ENCODE measurements at regions not wholly inside any gene's neighbourhood (a gene's known extent, or its start where the extent isn't known, plus 50 kb on each side); places are given as distances from the start of the nearest gene placed in this dataset.
A peak's percentile ranks its signal among the peaks of the same experiment; 100 is the strongest.

GRCh38 chr3:64414043-64414442, 188.8 kb upstream of the PRICKLE2 start:
- no peaks in the 10 kb centered on the region for H3K9me3 ChIP-seq (ENCODE audit: control insufficient read depth, insufficient read depth, low read length)
- DNase-seq (ENCODE audit: low read depth, low spot score), result no peak
- H3K27ac ChIP-seq (ENCODE audit: low read length), result no peak overlapping the region
- 100% methylated on average over 2 of the region's 7 CpGs for WGBS (ENCODE audit: insufficient coverage, insufficient read length)
- H3K27me3 ChIP-seq (ENCODE audit: control insufficient read depth, insufficient read depth, low read length), result no peaks in the 10 kb centered on the region
- no peaks in the 10 kb centered on the region for H3K4me1 ChIP-seq (ENCODE audit: control insufficient read depth, insufficient read depth, low read length)
- no peak overlapping the region for H3K4me3 ChIP-seq (ENCODE audit: low read length)
- H3K36me3 ChIP-seq (ENCODE audit: control insufficient read depth, insufficient read depth, low read length), result no peaks in the 10 kb centered on the region

- H3K4me1 ChIP-seq (ENCODE audit: control insufficient read depth, insufficient read depth, low read length), result no peaks in the 10 kb centered on the region
- no peaks in the 10 kb centered on the region for H3K9me3 ChIP-seq (ENCODE audit: control insufficient read depth, insufficient read depth, low read length)
- no CpG with 5 or more reads among the region's 4 CpGs for WGBS (ENCODE audit: insufficient coverage, insufficient read length)
- DNase-seq (ENCODE audit: low read depth, low spot score), result no peak
- no peak overlapping the region for H3K27ac ChIP-seq (ENCODE audit: low read length)
- H3K4me3 ChIP-seq (ENCODE audit: low read length), result no peak overlapping the region
- no peaks in the 10 kb centered on the region for H3K27me3 ChIP-seq (ENCODE audit: control insufficient read depth, insufficient read depth, low read length)
- H3K36me3 ChIP-seq (ENCODE audit: control insufficient read depth, insufficient read depth, low read length), result no peaks in the 10 kb centered on the region
These were observed 185.8 kb upstream of the PRICKLE2 start for GRCh38 chr3:64411101-64411500.

- Histone ChIP-seq H3K27me3 (ENCODE audit: control insufficient read depth, insufficient read depth, low read length) (no peaks in the 10 kb centered on the region), H3K4me3 (ENCODE audit: low read length) (no peak overlapping the region), H3K27ac (ENCODE audit: low read length) (no peak overlapping the region), H3K9me3 (ENCODE audit: control insufficient read depth, insufficient read depth, low read length) (no peaks in the 10 kb centered on the region), H3K36me3 (ENCODE audit: control insufficient read depth, insufficient read depth, low read length) (no peaks in the 10 kb centered on the region), H3K4me1 (ENCODE audit: control insufficient read depth, insufficient read depth, low read length) (no peaks in the 10 kb centered on the region)
- DNase-seq (ENCODE audit: low read depth, low spot score), result no peak
- WGBS (ENCODE audit: insufficient coverage, insufficient read length), result no CpG with 5 or more reads among the region's 6 CpGs
These were observed 185.0 kb upstream of the PRICKLE2 start for GRCh38 chr3:64410226-64410625.

- Histone ChIP-seq H3K4me3 (ENCODE audit: low read length) (no peak overlapping the region), H3K9me3 (ENCODE audit: control insufficient read depth, insufficient read depth, low read length) (no peaks in the 10 kb centered on the region), H3K27ac (ENCODE audit: low read length) (no peak overlapping the region), H3K36me3 (ENCODE audit: control insufficient read depth, insufficient read depth, low read length) (no peaks in the 10 kb centered on the region), H3K27me3 (ENCODE audit: control insufficient read depth, insufficient read depth, low read length) (no peaks in the 10 kb centered on the region), H3K4me1 (ENCODE audit: control insufficient read depth, insufficient read depth, low read length) (no peaks in the 10 kb centered on the region)
- no peak for DNase-seq (ENCODE audit: low read depth, low spot score)
These were observed 183.5 kb upstream of the PRICKLE2 start for GRCh38 chr3:64408770-64409169.

- Histone ChIP-seq H3K27me3 (ENCODE audit: control insufficient read depth, insufficient read depth, low read length) (no peaks in the 10 kb centered on the region), H3K4me1 (ENCODE audit: control insufficient read depth, insufficient read depth, low read length) (no peaks in the 10 kb centered on the region), H3K36me3 (ENCODE audit: control insufficient read depth, insufficient read depth, low read length) (no peaks in the 10 kb centered on the region), H3K27ac (ENCODE audit: low read length) (no peak overlapping the region), H3K9me3 (ENCODE audit: control insufficient read depth, insufficient read depth, low read length) (no peaks in the 10 kb centered on the region), H3K4me3 (ENCODE audit: low read length) (no peak overlapping the region)
- no peak for DNase-seq (ENCODE audit: low read depth, low spot score)
- WGBS (ENCODE audit: insufficient coverage, insufficient read length), result no CpG with 5 or more reads among the region's 3 CpGs
These were observed 181.0 kb upstream of the PRICKLE2 start for GRCh38 chr3:64406271-64406670.

- Histone ChIP-seq H3K9me3 (ENCODE audit: control insufficient read depth, insufficient read depth, low read length) (no peaks in the 10 kb centered on the region), H3K36me3 (ENCODE audit: control insufficient read depth, insufficient read depth, low read length) (no peaks in the 10 kb centered on the region), H3K4me3 (ENCODE audit: low read length) (no peak overlapping the region), H3K4me1 (ENCODE audit: control insufficient read depth, insufficient read depth, low read length) (no peaks in the 10 kb centered on the region), H3K27me3 (ENCODE audit: control insufficient read depth, insufficient read depth, low read length) (no peaks in the 10 kb centered on the region), H3K27ac (ENCODE audit: low read length) (no peak overlapping the region)
- no peak for DNase-seq (ENCODE audit: low read depth, low spot score)
- WGBS (ENCODE audit: insufficient coverage, insufficient read length), result no CpG with 5 or more reads among the region's 1 CpG
These were observed 180.1 kb upstream of the PRICKLE2 start for GRCh38 chr3:64405211-64405835.

- Histone ChIP-seq H3K27ac (ENCODE audit: low read length) (no peak overlapping the region), H3K27me3 (ENCODE audit: control insufficient read depth, insufficient read depth, low read length) (no peaks in the 10 kb centered on the region)
- no CpG with 5 or more reads among the region's 3 CpGs for WGBS (ENCODE audit: insufficient coverage, insufficient read length)
These were observed 175.4 kb upstream of the PRICKLE2 start for GRCh38 chr3:64400706-64401105.

GRCh38 chr3:64399205-64399800, 174.0 kb upstream of the PRICKLE2 start:
- Histone ChIP-seq H3K27me3 (ENCODE audit: control insufficient read depth, insufficient read depth, low read length) (no peaks in the 10 kb centered on the region), H3K4me3 (ENCODE audit: low read length) (no peak overlapping the region), H3K4me1 (ENCODE audit: control insufficient read depth, insufficient read depth, low read length) (no peaks in the 10 kb centered on the region), H3K36me3 (ENCODE audit: control insufficient read depth, insufficient read depth, low read length) (no peaks in the 10 kb centered on the region), H3K9me3 (ENCODE audit: control insufficient read depth, insufficient read depth, low read length) (no peaks in the 10 kb centered on the region), H3K27ac (ENCODE audit: low read length) (no peak overlapping the region)
- peak; percentile 39 for DNase-seq (ENCODE audit: low read depth, low spot score)

More at GRCh38 chr3:64400706-64401105, 175.4 kb upstream of the PRICKLE2 start:
- DNase-seq (ENCODE audit: low read depth, low spot score), result no peak
- Histone ChIP-seq H3K4me1 (ENCODE audit: control insufficient read depth, insufficient read depth, low read length) (no peaks in the 10 kb centered on the region), H3K9me3 (ENCODE audit: control insufficient read depth, insufficient read depth, low read length) (no peaks in the 10 kb centered on the region), H3K4me3 (ENCODE audit: low read length) (no peak overlapping the region), H3K36me3 (ENCODE audit: control insufficient read depth, insufficient read depth, low read length) (no peaks in the 10 kb centered on the region)

- no peak overlapping the region for H3K27ac ChIP-seq (ENCODE audit: low read length)
- no CpG with 5 or more reads among the region's 4 CpGs for WGBS (ENCODE audit: insufficient coverage, insufficient read length)
- no peaks in the 10 kb centered on the region for H3K27me3 ChIP-seq (ENCODE audit: control insufficient read depth, insufficient read depth, low read length)
- no peaks in the 10 kb centered on the region for H3K4me1 ChIP-seq (ENCODE audit: control insufficient read depth, insufficient read depth, low read length)
- H3K9me3 ChIP-seq (ENCODE audit: control insufficient read depth, insufficient read depth, low read length), result no peaks in the 10 kb centered on the region
- DNase-seq (ENCODE audit: low read depth, low spot score), result no peak
- H3K4me3 ChIP-seq (ENCODE audit: low read length), result no peak overlapping the region
- no peaks in the 10 kb centered on the region for H3K36me3 ChIP-seq (ENCODE audit: control insufficient read depth, insufficient read depth, low read length)
These were observed 173.2 kb upstream of the PRICKLE2 start for GRCh38 chr3:64398476-64398875.

- H3K4me1 ChIP-seq (ENCODE audit: control insufficient read depth, insufficient read depth, low read length), result no peaks in the 10 kb centered on the region
- DNase-seq (ENCODE audit: low read depth, low spot score), result no peak
- no peak overlapping the region for H3K27ac ChIP-seq (ENCODE audit: low read length)
- H3K36me3 ChIP-seq (ENCODE audit: control insufficient read depth, insufficient read depth, low read length), result no peaks in the 10 kb centered on the region
- no peaks in the 10 kb centered on the region for H3K27me3 ChIP-seq (ENCODE audit: control insufficient read depth, insufficient read depth, low read length)
- WGBS (ENCODE audit: insufficient coverage, insufficient read length), result no CpG with 5 or more reads among the region's 5 CpGs
- H3K9me3 ChIP-seq (ENCODE audit: control insufficient read depth, insufficient read depth, low read length), result no peaks in the 10 kb centered on the region
- no peak overlapping the region for H3K4me3 ChIP-seq (ENCODE audit: low read length)
These were observed 172.7 kb upstream of the PRICKLE2 start for GRCh38 chr3:64398006-64398405.

GRCh38 chr3:64397573-64397972, 172.3 kb upstream of the PRICKLE2 start:
- no peak for DNase-seq (ENCODE audit: low read depth, low spot score)
- H3K4me1 ChIP-seq (ENCODE audit: control insufficient read depth, insufficient read depth, low read length), result no peaks in the 10 kb centered on the region
- WGBS (ENCODE audit: insufficient coverage, insufficient read length), result no CpG with 5 or more reads among the region's 2 CpGs
- no peaks in the 10 kb centered on the region for H3K27me3 ChIP-seq (ENCODE audit: control insufficient read depth, insufficient read depth, low read length)
- no peaks in the 10 kb centered on the region for H3K9me3 ChIP-seq (ENCODE audit: control insufficient read depth, insufficient read depth, low read length)
- H3K4me3 ChIP-seq (ENCODE audit: low read length), result no peak overlapping the region
- H3K27ac ChIP-seq (ENCODE audit: low read length), result no peak overlapping the region
- no peaks in the 10 kb centered on the region for H3K36me3 ChIP-seq (ENCODE audit: control insufficient read depth, insufficient read depth, low read length)

Data from iPS DF 6.9 (cell line).